Retinal pigment epithelial cell (primary cell): ENCODE measurements at regions not wholly inside any gene's neighbourhood (a gene's known extent, or its start where the extent isn't known, plus 50 kb on each side); places are given as distances from the start of the nearest gene placed in this dataset.
"Not testable (repeated sequence)": the region's sequence is repeated elsewhere in the genome, so short reads cannot be mapped to it uniquely, and the experiment has no call there.

Experiments
- DNase-seq: peaks from one replicate; pipeline ENCODE4 v3.0.0-alpha.2; 2010; ENCODE audit warnings: low read depth
- H3K4me3 ChIP-seq: 2 replicates; pipeline ENCODE4 v1.5.1; 2011; ENCODE audit warnings: mild to moderate bottlenecking, low read length, control low read depth, moderate library complexity
- CTCF ChIP-seq: conservative IDR thresholded peaks from 2 replicates; pipeline ENCODE4 v1.5.1; 2011; ENCODE audit warnings: low read depth, low read length, control low read depth, inconsistent platforms

DNA sequence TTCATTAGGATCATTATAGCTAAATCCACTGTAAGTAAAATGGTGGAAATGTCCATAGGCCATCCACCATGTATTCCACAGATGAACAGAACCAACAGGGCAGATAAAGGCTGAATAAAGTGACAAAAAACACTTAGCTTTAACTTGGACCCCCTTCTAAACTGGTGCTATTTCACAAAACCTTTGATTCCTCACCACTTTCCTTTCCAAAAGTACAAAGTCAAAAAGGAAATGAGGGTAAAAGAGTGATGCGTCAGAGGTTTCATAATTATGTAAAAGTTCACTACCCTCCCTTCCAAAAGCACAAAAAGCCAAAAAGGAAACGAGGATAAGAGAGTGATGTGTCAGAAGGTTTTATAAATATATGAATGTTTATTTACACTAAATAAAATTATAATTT, 172.2 kb downstream of the TBX15 start:
- H3K4me3 ChIP-seq: no peak overlapping the region
- no peak for TF ChIP-seq CTCF
- DNase-seq: no peak

DNA sequence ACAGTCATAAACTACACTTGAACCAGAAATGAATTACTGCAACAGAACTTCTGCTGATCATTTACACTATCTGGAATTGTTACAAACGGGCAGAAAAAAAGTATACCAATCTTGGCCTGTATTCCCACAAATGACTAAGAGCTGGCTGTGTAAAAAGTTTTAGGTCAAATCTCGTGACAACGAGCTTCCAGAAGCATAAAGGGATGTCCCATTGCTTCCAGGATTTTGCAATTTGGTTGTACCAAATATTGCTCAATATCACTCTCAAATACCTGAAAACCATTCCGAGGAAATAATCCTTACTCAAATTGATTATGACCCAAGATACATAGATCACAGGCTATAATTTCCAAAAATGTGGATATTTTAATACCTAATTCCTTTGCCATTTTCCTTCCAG, 175.6 kb downstream of the TBX15 start:
- DNase-seq: no peak
- no peak for TF ChIP-seq CTCF

GRCh38 chr1:118811156-118811555, 177.0 kb downstream of the TBX15 start:
- DNase-seq: no peak
- H3K4me3 ChIP-seq: no peak overlapping the region
- no peak for TF ChIP-seq CTCF

More for the DNA sequence above, 175.6 kb downstream of the TBX15 start:
- no peak overlapping the region for H3K4me3 ChIP-seq

- no peak for DNase-seq
- H3K4me3 ChIP-seq: no peak overlapping the region
- no peak for TF ChIP-seq CTCF
Observed at GRCh38 chr1:118809586-118809985, 178.6 kb downstream of the TBX15 start.

- DNase-seq, H3K4me3 ChIP-seq: not testable (repeated sequence)
Observed at GRCh38 chr1:118803128-118803527, 185.0 kb downstream of the TBX15 start.

DNA sequence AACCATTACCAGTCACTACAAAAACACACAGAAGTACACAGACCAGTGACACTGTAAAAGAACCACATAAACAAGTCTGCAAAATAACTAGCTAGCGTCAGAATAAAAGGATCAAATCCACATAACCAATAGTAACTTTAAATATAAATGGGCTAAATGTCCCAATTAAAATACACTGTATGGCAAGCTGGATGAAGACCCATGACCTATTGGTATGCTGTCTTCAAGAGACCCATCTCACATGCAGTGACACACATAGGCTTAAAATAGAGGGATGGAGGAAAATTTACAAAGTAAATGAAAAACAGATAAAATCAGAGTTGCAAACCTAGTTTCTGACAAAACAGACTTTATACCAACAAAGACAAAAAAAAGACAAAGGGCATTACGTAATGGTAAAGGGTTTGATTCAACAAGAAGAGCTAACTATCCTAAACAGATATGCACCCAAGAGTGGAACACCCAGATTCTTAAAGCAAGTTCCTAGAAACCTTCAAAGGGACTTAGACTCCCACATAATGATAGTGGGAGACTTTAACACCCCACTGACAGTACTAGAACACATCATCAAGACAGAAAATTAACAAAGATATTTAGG, 196.9 kb downstream of the TBX15 start:
- no peak overlapping the region for H3K4me3 ChIP-seq
- no peak for TF ChIP-seq CTCF
- no peak for DNase-seq

DNA sequence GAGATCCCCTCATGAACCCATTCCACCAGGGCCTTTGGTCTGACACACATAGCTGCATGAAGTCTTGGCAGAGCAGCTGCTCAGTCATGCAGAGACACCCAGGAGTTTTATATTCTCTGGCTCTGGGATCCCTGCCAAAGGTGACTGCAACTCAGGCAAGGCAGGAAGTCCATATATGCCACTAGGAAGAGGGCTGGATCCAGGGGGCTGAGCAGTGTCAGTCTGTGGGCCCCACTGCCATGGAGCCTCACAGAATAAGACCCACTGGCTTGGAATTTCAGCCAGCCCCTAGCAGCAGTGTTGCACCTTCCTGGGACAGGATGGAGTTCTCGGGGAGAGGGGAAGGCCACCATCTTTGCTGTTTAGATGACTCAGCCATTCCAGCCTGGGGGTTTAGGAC, 199.7 kb downstream of the TBX15 start:
- TF ChIP-seq CTCF: no peak
- no peak for DNase-seq
- H3K4me3 ChIP-seq: no peak overlapping the region

DNA sequence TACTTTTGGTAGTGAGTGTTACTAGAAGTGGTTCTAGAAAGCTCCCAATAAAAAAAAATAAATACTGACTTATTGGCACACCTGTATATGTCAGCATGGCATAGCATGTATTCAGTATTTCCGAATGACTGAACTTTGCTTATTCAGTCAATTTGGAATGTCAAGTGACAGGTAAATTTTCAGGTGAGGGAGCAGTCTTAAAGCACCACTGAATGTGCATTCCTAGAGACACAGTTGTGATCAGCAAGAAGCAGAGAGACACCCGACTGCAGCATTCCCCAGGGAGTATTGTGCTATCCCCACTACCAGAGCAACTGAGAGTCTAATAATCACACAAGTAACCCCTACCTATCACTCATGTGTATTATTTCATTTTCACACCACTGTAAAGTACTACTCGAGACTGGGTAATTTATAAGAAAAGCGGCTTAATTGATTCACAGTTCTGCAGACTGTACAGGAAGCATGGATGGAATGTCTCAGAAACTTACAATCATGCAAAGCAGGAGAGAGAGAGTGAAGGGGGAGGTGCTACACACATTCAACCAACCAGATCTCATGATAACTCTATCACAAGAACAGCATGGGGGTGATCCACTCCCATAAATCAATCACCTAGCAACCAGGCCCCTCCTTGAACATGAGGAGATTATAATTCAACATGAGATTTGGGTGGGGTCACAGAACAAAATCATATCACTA, 201.5 kb downstream of the TBX15 start:
- TF ChIP-seq CTCF: no peak

More for the DNA sequence above, 201.5 kb downstream of the TBX15 start:
- no peak overlapping the region for H3K4me3 ChIP-seq
- DNase-seq: no peak
